MM.1S (cell line): ENCODE measurements at regions not wholly inside any gene's neighbourhood (a gene's known extent, or its start where the extent isn't known, plus 50 kb on each side); places are given as distances from the start of the nearest gene placed in this dataset.

Experiments
- CTCF ChIP-seq: fragments of 300-600 bp; sonication (generic); IDR thresholded peaks from 2 replicates; pipeline ENCODE4 v1.5.1; 2016; ENCODE audit warnings: antibody characterized with exemption, low read length, mixed read lengths
- EZH2phosphoT487 ChIP-seq: fragments of 300-600 bp; sonication (generic); IDR thresholded peaks from 2 replicates; pipeline ENCODE4 v1.6.1; 2018; ENCODE audit warnings: antibody characterized with exemption, low read length

- TF ChIP-seq CTCF (no peak), EZH2phosphoT487 (no peak)
Measured at GRCh38 chr10:130484468-130485180, 348.4 kb downstream of the GLRX3 start.
